ENCODE measurements at regions not wholly inside any gene's neighbourhood (a gene's known extent, or its start where the extent isn't known, plus 50 kb on each side); places are given as distances from the start of the nearest gene placed in this dataset.

GRCh38 chr2:180158961-180159360 is 151.9 kb upstream of the CWC22 start:
- Histone ChIP-seq H3K27ac (ENCODE audit: low read length) (no peak overlapping the region), H3K4me1 (ENCODE audit: control insufficient read depth, insufficient read depth, low read length) (no peaks in the 10 kb centered on the region), H3K4me3 (ENCODE audit: low read depth in 2 of 2, low read length in 2 of 2) (no peak overlapping the region), H3K9me3 (ENCODE audit: control insufficient read depth, insufficient read depth, low read depth, low read length) (no peaks in the 10 kb centered on the region), H3K27me3 (ENCODE audit: control insufficient read depth, insufficient read depth, low read length) (no peaks in the 10 kb centered on the region), H3K36me3 (ENCODE audit: control insufficient read depth, insufficient read depth, low read length) (no peaks in the 10 kb centered on the region)
- intact Hi-C loops (cut with micrococcal nuclease; ENCODE audit: unreplicated experiment) (no loop called here), in situ Hi-C loops (cut with HindIII; ENCODE audit: low pct_unique_long_range_greater_than_20kb, low sequenced_read_pairs) (no loop called here)
- no TSS peak for BruUV-seq (replicated peaks)
- ChIA-PET CTCF (no interaction called here), POLR2A (no interaction called here)
- TF ChIP-seq CTCF (IDR thresholded peaks at IDR 0.05) (no peak), POLR2AphosphoS5 (IDR thresholded peaks at IDR 0.05; ENCODE audit: low read depth, low read length) (no peak), SIN3A (IDR thresholded peaks at IDR 0.05; ENCODE audit: borderline replicate concordance, insufficient read depth, low read depth, low read length) (no peak), TCF7L2 (IDR thresholded peaks at IDR 0.05; ENCODE audit: low read depth, low read length) (no peak), REST (IDR thresholded peaks at IDR 0.05; ENCODE audit: insufficient read depth in 1 of 2, low read depth in 2 of 2, low read length in 1 of 2) (no peak)
- DNase-seq (ENCODE audit: low read depth, low spot score) (no peak), ATAC-seq (no peak)

GRCh38 chr2:180156651-180157050 is 149.6 kb upstream of the CWC22 start:
- H3K27me3 ChIP-seq (ENCODE audit: control insufficient read depth, insufficient read depth, low read length): no peaks in the 10 kb centered on the region
- H3K9me3 ChIP-seq (ENCODE audit: control insufficient read depth, insufficient read depth, low read depth, low read length): no peaks in the 10 kb centered on the region
- no peak for DNase-seq (ENCODE audit: low read depth, low spot score)
- H3K27ac ChIP-seq (ENCODE audit: low read length): no peak overlapping the region
- intact Hi-C loops (cut with micrococcal nuclease; ENCODE audit: unreplicated experiment) (no loop called here), in situ Hi-C loops (cut with HindIII; ENCODE audit: low pct_unique_long_range_greater_than_20kb, low sequenced_read_pairs) (no loop called here)
- BruUV-seq (replicated peaks): no TSS peak
- ChIA-PET CTCF (no interaction called here), POLR2A (no interaction called here)
- H3K36me3 ChIP-seq (ENCODE audit: control insufficient read depth, insufficient read depth, low read length): no peaks in the 10 kb centered on the region
- no peaks in the 10 kb centered on the region for H3K4me1 ChIP-seq (ENCODE audit: control insufficient read depth, insufficient read depth, low read length)
- TF ChIP-seq REST (IDR thresholded peaks at IDR 0.05; ENCODE audit: insufficient read depth in 1 of 2, low read depth in 2 of 2, low read length in 1 of 2): no peak
- TF ChIP-seq POLR2AphosphoS5 (IDR thresholded peaks at IDR 0.05; ENCODE audit: low read depth, low read length): no peak
- no peak for TF ChIP-seq SIN3A (IDR thresholded peaks at IDR 0.05; ENCODE audit: borderline replicate concordance, insufficient read depth, low read depth, low read length)
- TF ChIP-seq CTCF (IDR thresholded peaks at IDR 0.05): no peak
- TF ChIP-seq TCF7L2 (IDR thresholded peaks at IDR 0.05; ENCODE audit: low read depth, low read length): no peak
- ATAC-seq: no peak
- no peak overlapping the region for H3K4me3 ChIP-seq (ENCODE audit: low read depth in 2 of 2, low read length in 2 of 2)
